ENCODE measurements at regions not wholly inside any gene's neighbourhood (a gene's known extent, or its start where the extent isn't known, plus 50 kb on each side); places are given as distances from the start of the nearest gene placed in this dataset.

DNA sequence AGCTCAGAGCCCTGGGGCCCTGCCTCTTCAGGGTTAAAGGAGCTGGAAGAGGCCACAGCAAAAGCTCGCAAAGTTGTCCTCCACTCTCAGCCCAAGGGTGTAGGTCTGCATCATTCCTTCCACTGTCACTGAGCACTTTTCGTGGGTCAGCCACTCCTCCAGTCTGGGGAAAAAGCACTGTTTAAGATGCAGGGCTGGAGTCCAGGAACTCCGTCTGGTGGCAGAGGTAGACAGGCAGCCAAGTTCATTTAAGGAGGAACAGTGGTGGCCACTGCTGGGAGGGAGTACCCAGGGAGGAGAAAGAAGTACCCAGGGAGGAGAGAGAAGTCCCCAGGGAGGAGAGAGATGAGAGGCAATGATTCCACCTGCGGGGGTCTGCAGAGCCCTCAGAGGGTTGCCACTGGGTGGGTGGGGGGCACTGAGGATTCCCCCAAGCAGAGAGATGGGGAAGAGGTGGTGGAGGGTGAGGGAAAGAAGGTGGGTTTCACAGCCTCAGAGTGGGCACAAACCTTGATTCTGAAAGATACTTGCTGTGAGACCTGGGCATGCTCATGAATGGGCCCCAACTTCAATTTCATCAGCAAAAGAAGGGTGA, 70.0 kb upstream of the B3GAT1 start:
- no peak for DNase-seq

DNA sequence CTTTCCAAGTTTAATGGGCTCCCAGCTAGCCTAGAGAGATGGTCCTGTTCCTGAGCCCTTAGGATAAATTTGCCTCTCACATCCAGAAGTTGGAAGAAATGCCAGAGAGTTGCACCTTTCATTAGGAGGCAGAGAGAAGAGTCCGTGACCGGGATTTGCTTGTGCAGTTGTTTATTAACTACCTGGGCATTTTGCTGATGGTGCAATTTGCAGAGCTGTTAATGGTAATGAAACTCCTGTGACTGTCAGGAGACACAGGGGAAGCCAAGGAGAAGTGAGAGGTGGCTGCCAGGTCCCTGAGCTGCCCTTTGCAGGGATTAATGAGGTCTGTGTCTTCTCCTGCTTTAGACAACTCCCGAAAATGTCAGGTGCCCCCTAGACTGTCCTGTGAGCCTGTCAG, 69.1 kb upstream of the B3GAT1 start:
- DNase-seq: no peak

DNA sequence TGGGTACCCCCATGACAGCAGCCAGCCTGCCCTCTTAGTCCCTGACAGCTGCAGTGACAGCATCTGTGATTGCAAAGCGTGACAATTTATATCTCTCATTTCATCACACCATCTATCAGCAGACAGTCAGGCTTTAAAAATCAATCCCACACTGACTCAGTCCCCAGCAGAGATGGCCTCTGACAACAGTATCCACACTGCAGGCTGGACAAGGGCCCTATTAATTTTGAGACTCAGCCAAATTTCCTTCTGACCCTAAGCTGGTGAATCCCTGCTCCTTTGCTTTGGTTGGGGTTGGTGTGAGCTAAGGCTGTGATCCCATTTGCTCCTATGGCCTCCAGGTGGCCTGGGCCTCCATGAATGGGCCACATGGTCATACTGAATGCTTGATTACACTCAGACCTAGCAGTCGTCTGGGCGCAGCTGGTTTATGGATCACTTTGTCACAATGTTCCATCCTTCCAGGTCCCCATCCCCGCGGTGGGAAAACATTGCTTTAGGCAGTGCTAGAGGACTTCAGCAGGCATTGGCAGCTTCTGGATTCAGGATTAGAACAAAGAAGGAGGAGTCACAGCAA, 68.2 kb upstream of the B3GAT1 start:
- DNase-seq: no peak

DNA sequence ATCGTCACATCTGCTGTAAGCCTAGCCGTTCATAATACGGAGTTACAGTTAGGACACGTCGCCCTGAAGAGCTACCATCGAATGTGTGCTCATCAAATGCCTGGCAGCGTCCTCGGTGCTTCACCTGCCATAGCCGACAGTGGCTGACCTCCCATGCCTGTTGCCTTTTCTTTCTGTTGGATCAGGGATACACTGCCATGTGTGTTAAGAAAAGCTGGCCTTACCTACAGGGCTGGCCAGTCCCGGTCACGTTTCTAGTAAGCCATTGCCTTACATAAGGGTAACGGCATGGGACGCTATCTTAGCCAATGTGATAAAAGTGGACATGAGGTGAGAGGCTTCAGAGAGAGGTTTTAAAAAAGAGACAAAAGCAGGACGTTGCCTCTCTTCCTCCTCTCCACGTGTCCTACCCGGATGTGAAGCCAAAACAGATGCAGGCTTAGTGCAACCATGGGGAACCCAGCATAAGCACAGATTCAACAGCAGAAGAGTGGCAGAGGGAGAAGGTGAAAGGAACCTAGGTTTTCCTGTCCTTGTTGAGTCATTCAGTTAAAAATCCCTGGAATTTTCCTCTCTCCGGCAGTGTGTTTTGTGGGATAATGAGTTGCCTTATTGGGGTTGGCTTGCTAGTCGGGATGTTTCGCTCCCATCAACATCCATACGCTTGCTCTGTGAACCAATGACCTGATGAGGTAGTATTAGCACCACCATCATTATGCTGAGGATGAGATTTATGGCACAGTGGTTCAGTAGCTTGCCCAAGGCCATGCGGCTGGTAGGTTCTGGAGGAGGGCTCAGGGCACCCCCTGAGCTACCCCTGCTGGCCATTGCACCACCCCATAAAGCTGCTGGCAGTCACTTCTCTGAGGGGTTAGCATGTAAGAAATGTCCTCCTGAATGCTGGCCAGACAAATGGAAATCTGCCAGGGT, 67.4 kb upstream of the B3GAT1 start:
- DNase-seq: no peak

DNA sequence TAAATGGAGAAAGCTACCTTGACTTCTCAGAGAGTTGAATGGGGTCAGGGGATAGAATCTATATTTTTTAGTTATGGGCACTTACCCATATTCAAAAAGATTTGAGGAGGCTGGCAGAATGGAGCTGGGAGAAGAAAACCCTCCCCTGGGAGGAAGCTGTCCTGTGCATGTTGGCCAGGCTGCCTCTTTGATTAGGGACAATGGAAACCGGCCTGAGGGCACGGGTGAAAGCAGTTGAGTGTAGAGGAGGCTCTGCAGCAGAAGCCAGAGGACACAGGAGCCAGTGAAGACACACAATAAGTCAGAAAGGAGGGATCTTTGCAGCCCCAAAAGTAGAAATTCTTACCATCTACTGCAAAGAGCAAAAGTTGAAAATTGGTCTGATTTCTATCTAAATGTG, 66.6 kb upstream of the B3GAT1 start:
- DNase-seq: peak; percentile 16

DNA sequence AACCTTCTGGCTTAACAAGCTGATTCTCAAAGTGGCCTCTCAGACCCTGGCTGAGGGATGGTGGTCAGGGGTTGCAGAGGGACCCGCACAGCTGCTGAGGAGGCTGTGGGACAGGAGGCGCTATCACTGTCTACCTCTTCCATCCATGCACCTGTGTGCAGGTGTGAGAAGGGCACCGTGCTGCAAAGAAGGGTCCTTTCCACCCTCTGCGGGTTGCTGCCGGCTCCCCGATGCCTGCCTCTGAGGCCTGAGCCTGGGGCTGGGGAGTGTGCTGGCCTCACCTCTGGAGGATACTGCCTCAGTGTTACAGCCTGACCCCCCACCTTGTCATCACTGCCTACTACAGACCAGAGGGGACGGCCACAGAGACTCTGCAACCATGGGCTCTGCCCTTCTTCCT, 66.1 kb upstream of the B3GAT1 start:
- DNase-seq: no peak

DNA sequence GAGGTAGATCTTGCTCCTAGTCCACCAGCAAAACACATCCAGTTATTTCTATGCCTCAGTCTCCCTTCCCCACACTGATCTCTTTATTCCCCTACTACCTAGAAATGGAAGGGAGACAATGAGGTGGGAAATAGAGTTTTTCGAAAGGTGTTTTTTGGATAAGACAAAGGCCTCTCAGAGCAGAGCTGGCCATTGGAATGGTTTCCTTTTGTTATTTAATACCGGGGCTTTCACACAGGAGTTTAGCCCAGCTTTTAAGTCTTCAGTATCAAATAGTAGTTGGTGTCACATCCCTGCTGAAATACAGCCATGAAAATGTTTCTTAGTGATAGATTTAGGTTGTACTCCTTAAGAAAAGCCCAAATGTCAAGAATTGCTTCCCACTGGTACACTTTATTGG, 65.4 kb upstream of the B3GAT1 start:
- no peak for DNase-seq

DNA sequence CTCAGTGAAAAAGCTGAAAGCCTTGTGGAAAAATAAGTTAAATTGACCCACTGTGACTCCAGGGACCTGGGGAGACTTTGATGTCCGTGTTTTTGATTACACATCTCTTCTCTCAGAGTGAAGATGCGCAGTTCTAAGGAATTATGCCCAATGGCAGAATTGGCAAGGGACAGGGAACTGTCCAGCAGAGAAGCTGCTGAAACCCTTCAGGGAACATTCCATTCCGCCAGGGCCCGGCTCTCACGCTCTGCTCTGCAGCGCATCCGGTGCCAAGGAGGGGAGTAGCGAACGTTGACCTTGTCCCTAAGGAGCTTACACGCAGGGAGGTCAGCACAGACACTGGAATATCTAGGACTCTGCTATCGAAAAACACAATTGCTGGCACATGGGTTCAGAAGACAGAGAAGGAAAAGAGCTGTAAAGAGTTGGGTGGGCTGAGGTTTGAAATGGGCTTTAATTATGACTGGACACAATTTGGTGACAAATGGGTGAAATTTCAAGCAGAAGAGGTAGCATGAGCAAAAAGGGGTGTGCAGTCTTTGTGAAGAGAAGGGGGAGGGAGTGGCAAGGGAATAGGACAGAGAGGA, 64.5 kb upstream of the B3GAT1 start:
- no peak for DNase-seq

DNA sequence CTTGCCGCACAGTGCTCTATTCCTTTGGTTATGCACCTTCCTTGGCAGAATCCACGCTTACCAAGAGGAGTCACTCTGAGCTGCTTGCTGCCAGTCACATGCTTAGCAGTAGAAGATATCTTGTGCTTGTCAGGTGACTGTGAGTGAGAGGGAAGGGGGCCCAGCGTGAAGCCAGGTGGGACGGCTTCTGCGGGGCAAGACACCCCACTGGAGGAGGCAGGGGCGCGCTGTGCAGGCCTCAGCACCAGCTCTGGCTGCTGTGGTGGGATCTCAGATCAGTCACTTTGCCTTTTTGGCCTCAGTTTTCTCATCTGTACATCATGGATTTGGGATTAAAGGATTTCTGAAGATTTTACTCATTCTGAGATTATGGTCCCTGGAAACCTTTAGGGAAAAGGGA, 63.9 kb upstream of the B3GAT1 start:
- no peak for DNase-seq

DNA sequence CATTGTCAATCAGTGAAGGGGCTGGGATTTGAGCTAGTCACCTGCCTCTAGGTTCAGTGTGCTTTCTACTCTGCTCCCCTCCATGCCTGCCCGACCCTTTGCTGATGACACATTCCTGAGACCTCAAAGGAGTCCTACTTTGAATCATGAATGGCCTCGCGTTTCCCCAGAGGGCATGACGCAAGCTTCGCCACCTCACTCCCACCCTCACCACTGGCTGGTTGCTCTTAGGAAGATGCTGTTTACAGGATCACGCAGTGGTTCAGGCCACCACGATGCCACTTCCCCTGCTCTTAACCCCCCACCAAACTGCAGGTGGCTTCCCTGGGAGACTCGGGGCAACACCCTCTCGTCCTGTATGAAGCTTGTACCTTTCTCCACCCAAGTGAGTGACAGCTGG, 62.9 kb upstream of the B3GAT1 start:
- DNase-seq: no peak

DNA sequence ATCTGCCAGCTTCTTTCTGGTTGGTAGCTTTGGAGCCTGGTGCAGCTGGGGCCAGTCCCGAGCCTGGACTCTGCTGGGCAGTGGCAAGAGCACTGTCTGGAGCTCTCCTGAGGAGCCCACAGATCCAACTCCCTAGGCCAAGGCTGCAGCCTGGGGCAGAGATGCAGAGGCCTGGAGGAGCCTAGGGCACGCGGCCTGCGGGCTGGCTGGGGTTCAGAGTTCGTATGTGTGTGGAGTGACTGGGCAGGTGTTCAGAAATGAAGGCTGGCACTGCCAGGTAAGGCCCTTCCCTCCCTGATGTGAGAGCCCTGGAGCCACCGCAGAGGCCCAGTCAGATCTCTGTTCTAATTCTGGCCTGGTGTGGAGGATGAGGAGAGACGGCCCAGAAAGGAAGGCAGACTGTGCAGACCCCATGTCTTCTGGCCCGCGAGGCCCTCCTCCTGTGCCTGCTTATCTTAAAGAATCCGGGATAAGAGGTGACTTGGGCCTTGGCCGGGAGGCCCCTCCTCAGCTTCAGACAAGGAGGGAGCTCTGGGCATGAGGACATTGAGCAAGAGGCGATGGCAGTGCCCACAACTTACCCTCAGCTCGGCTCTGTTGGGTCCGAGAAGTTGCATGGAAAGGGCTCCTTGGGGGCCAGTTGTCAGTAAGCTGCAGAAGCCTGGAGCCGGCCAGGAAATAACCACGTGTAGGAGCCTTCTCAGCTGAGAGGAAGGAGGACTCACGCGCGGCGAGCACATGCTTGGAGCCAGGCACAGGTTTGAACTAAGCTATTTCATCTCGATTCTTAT, 62.2 kb upstream of the B3GAT1 start:
- DNase-seq: no peak

DNA sequence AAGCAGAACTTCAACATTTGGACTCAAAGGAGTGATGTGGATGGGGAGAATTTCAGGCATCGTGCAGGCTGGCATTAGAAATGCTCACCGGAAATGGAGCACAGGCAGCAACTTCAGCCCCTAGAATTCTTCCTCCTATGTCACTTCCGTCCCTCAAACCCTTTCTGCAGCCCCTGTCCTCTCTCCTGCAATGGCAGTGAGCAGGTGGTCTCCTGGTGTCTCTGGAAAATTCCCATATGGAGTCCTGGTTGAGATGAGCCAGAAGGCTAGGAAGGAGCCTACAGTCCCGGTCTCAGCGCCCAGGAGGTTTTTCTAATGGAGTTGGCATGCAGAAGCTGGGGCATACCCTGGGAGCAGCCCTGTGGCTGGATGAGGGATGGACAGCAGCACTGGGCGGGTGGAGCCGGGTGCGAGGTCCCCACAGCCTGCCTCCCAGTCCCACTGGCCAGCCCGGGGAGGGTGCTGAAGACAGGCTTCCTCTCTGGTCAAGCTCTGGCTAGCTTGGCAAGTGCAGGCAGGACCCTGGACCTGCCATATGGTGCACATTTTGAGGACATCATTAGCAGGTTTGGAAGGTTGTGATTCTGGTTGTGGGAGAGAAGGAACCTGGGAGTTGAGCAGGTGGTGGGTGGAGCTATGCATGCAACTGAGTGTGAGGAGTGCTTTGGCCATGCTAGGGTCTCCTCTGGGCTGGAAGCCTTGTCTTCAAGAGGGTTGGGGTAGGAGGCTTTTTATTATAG, 59.8 kb upstream of the B3GAT1 start:
- no peak for DNase-seq

DNA sequence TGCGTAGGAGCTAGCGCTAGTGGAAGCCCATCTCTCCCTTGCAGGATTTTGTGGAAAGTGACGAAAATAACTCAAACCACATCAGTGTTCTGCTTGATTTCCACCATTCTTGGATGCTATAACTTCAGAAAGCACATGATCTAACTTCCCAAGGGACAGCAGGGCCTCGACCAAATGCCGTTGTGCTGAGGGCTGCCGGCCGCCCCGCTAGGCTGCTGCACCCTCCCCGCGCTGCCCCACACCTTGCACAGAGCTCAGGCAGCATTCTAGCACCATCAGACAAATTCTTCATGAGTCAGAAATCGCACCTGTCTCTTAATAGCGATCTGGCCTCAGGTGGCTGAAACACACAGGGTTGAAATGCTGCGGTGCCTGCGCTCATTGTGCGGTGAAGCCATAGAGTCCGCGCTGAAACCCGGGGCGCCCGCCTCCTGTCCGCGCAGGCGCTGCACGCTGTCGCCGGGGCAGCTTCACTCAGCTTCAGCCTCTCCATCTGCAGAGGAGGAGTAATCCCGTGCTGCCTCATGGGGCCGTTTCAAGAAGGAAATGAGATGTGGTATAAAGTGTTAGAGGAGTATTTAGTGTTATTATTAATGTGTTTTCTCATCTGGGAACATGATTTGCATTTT, 59.2 kb upstream of the B3GAT1 start:
- DNase-seq: no peak

DNA sequence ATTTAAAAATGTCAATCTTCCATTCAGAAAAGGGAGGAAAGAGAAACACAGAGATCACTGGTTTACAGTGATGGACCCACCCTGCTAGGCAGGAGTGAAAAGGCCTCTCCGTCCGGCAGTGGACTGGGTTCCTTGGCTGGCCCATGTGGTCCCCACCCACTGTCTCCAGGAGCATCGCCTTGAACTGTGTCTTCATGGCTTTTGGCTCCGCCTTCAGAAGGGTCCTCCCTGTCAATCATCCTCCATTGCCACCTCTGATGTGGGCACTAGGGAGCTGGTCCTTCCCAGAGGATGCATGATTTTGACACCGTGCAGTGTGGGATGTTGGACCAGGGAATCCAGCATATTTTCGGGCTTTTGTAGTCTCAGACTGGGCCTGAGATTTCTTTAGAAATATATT, 58.2 kb upstream of the B3GAT1 start:
- no peak for DNase-seq

DNA sequence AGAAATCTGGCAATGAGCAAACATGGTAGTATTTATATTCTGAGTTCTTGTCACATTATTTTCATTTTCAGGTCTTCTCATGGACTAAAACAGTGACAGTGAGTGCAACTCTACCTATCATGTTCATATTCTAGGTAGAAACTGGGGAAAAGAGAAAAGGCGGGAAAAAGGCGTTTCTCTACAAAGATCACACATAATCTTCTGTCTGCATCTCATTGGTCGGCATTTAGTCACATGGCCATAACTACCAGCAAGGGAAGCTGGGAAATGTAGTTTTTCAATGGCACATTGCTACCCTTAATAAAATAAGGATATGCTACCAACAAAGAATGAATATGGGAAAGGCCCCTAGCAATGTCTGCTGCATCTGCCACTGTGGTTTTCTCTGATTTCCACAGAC, 57.6 kb upstream of the B3GAT1 start:
- DNase-seq: no peak

DNA sequence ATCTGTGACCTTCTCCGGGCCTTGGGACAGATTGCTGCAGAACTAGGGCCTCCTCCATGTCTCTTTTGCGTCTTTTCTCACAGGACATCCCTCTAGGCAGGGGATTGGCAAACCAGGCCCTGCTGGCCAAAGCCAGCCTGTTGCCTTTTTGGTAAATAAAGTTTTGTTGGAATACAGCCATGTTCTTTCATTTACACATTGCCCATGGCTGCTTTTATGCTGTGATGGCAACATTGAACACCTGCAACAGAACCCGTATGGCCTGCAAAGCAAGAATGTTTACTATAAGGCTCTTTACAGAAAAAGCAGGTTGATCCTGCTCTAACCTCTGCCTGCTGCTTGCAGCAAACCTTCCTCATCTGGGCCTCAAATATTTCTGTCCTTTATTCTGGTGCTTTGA, 56.8 kb upstream of the B3GAT1 start:
- peak; percentile 36 for DNase-seq

DNA sequence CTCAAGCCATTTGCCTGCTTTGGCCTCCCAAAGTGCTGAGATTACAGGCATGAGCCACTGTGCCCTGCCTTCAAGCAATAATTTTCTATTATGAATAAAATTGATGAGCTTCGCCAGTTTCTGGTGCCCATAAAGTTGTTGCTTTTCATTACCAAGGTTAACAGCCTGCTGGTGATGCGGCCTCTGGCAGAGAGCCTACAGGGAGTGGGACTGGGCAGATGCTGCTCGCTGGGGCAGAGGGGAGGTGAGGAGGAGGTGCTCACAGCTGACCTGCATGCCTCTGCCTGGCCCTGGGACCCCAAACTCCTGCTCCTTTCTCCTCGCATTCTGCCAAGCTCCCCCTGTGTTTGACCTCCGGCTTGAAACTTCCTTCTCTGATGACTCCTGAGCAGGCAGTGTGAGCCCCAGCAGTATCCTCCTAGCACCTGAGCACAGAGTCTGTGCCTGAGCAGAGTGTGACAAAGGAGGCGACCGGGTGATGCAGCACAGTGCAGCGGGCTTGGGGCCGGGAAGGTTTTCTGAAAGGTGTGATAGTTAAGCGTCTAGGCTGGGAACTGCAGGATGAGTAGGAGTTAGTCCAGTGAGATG, 56.1 kb upstream of the B3GAT1 start:
- DNase-seq: no peak

DNA sequence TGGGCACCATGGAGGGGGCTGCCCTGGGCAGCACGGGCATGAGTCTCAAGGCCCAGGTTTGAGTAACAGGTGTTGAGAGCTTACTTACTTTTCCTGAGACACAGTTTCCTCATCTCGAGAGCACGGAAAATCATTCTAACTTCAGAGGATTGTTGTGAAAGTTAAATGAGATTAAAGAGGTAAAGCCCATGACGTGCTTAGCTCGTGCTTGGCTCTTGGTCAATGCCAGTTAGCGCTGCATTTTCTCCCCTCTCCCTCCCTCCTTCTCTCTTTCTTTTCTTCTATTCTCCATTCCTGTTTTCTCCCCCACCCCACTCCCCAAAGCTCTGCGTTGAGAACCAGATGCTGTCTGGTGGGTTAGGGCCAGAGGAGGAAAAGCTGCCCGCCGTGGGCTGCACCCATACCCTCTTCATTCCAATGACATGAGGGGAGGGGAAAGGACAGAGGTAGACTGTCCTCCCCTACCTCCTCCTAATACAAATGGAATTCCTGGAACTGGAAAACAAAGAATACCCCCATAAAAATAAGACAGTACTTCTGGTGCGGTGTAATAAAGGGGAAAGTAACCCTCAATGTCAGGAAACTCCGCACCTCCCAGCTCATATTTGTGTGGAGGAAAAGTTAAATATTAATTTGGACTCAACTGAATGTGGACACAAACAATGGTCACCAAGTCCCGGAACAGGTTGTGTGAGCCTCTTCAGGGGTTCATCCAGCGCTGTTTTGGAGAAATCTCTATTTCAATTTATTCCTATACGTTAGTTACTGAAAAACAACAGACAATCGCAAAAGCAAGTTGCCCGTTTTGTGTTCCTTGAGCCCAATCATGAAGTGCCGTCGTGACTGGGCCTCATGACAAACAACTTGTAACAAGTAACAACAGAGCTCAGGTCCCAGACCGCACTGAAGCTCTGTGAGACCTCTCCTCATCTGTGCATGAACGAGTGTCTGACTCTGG, 54.8 kb upstream of the B3GAT1 start:
- DNase-seq: no peak

DNA sequence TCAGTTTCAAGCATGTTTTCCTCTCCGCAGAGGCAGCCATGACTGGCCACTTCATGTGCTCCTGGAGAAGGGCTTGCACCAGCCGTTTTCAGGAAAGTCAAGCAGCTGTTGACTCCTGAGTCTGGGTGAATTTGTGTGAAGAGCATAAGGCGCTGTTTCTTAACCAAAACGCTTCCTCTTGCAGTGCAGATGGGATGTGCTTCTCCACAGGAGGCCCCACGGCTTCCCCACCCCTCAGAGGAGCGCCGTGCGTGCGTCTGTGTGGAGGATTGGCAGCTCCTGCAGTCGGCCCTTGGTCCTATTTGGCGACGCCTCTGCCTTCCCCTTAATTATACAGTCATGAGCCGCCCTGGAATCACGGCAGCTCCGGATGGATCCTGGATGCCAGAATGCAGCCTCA, 54.1 kb upstream of the B3GAT1 start:
- DNase-seq: no peak

Data from NCI-H345 (cell line).